ENCODE measurements at regions not wholly inside any gene's neighbourhood (a gene's known extent, or its start where the extent isn't known, plus 50 kb on each side); places are given as distances from the start of the nearest gene placed in this dataset.
"Not testable (repeated sequence)": the region's sequence is repeated elsewhere in the genome, so short reads cannot be mapped to it uniquely, and the experiment has no call there.

- H3K27ac ChIP-seq: not testable (repeated sequence)
Measured at GRCh38 chr21:25531538-25532250, 75.6 kb downstream of the MRPL39 start.

GRCh38 chr21:25528515-25528914 is 78.8 kb downstream of the MRPL39 start:
- no peak for TF ChIP-seq CTCF (conservative IDR thresholded peaks at IDR 0.05)
- no peak overlapping the region for H3K27ac ChIP-seq

GRCh38 chr21:25518491-25518911 is 88.8 kb downstream of the MRPL39 start:
- H3K27ac ChIP-seq: no peak overlapping the region
- no peak for TF ChIP-seq CTCF (conservative IDR thresholded peaks at IDR 0.05)

GRCh38 chr21:25515484-25516405 is 91.5 kb downstream of the MRPL39 start:
- no peak for TF ChIP-seq CTCF (conservative IDR thresholded peaks at IDR 0.05)
- H3K27ac ChIP-seq: no peak overlapping the region

- no peak overlapping the region for H3K27ac ChIP-seq
- no peak for TF ChIP-seq CTCF (conservative IDR thresholded peaks at IDR 0.05)
Measured at GRCh38 chr21:25513810-25514209, 93.5 kb downstream of the MRPL39 start.

- H3K27ac ChIP-seq: no peak overlapping the region
- no peak for TF ChIP-seq CTCF (conservative IDR thresholded peaks at IDR 0.05)
Measured at GRCh38 chr21:25512095-25513081, 94.9 kb downstream of the MRPL39 start.

GRCh38 chr21:25509862-25510261 is 97.4 kb downstream of the MRPL39 start:
- H3K27ac ChIP-seq: no peak overlapping the region
- TF ChIP-seq CTCF (conservative IDR thresholded peaks at IDR 0.05): no peak

All from VCaP (cell line).